ENCODE measurements at regions not wholly inside any gene's neighbourhood (a gene's known extent, or its start where the extent isn't known, plus 50 kb on each side); places are given as distances from the start of the nearest gene placed in this dataset.

- TF ChIP-seq POLR2A (IDR thresholded peaks at IDR 0.05) (no peak), CTCF (IDR thresholded peaks at IDR 0.05 in 4 of 5, conservative IDR thresholded peaks at IDR 0.05 in 1 of 5) (no peak)
- in situ Hi-C loops (cut with MboI; ENCODE audit: low sequenced_read_pairs in 4 of 4) (no loop called here), intact Hi-C loops (cut with DNase I; ENCODE audit: low total_unique reads) (no loop called here)
- no peak for DNase-seq
- Histone ChIP-seq H3K27ac (no peak overlapping the region), H3K4me3 (no peak overlapping the region), H3K27me3 (no peaks in the 10 kb centered on the region), H3K36me3 (no peaks in the 10 kb centered on the region), H3K4me1 (no peaks in the 10 kb centered on the region), H3K9me3 (no peaks in the 10 kb centered on the region)
- no peak for ATAC-seq
Measured at GRCh38 chr7:46170792-46171191, 249.7 kb upstream of the IGFBP3 start.

- Histone ChIP-seq H3K4me1 (no peaks in the 10 kb centered on the region), H3K4me3 (no peak overlapping the region), H3K9me3 (no peaks in the 10 kb centered on the region), H3K27ac (no peak overlapping the region), H3K36me3 (no peaks in the 10 kb centered on the region), H3K27me3 (no peaks in the 10 kb centered on the region)
- in situ Hi-C loops (cut with MboI; ENCODE audit: low sequenced_read_pairs in 4 of 4) (no loop called here), intact Hi-C loops (cut with DNase I; ENCODE audit: low total_unique reads) (no loop called here)
- no peak for DNase-seq
- no peak for TF ChIP-seq POLR2A (IDR thresholded peaks at IDR 0.05)
- no peak for TF ChIP-seq CTCF (IDR thresholded peaks at IDR 0.05 in 4 of 5, conservative IDR thresholded peaks at IDR 0.05 in 1 of 5)
- no peak for ATAC-seq
Measured at GRCh38 chr7:46170021-46170420, 248.9 kb upstream of the IGFBP3 start.

- H3K4me3 ChIP-seq, result no peak overlapping the region
- DNase-seq, result no peak
- in situ Hi-C loops (cut with MboI; ENCODE audit: low sequenced_read_pairs in 4 of 4) (no loop called here), intact Hi-C loops (cut with DNase I; ENCODE audit: low total_unique reads) (no loop called here)
- H3K4me1 ChIP-seq, result no peaks in the 10 kb centered on the region
- H3K27me3 ChIP-seq, result no peaks in the 10 kb centered on the region
- H3K27ac ChIP-seq, result no peak overlapping the region
- H3K36me3 ChIP-seq, result no peaks in the 10 kb centered on the region
- TF ChIP-seq CTCF (IDR thresholded peaks at IDR 0.05 in 4 of 5, conservative IDR thresholded peaks at IDR 0.05 in 1 of 5) (no peak), POLR2A (IDR thresholded peaks at IDR 0.05) (no peak)
- no peak for ATAC-seq
- no peaks in the 10 kb centered on the region for H3K9me3 ChIP-seq
Measured at GRCh38 chr7:46169384-46169755, 248.3 kb upstream of the IGFBP3 start.

GRCh38 chr7:46168671-46169383 lies 247.8 kb upstream of the IGFBP3 start:
- Histone ChIP-seq H3K9me3 (no peaks in the 10 kb centered on the region), H3K4me3 (no peak overlapping the region), H3K36me3 (no peaks in the 10 kb centered on the region), H3K4me1 (no peaks in the 10 kb centered on the region), H3K27ac (no peak overlapping the region), H3K27me3 (no peaks in the 10 kb centered on the region)
- DNase-seq, result no peak
- intact Hi-C loops (cut with DNase I; ENCODE audit: low total_unique reads) (no loop called here), in situ Hi-C loops (cut with MboI; ENCODE audit: low sequenced_read_pairs in 4 of 4) (no loop called here)
- no peak for ATAC-seq
- TF ChIP-seq POLR2A (IDR thresholded peaks at IDR 0.05), result no peak
- no peak for TF ChIP-seq CTCF (IDR thresholded peaks at IDR 0.05 in 4 of 5, conservative IDR thresholded peaks at IDR 0.05 in 1 of 5)

GRCh38 chr7:46168231-46168630 lies 247.2 kb upstream of the IGFBP3 start:
- in situ Hi-C loops (cut with MboI; ENCODE audit: low sequenced_read_pairs in 4 of 4) (no loop called here), intact Hi-C loops (cut with DNase I; ENCODE audit: low total_unique reads) (no loop called here)
- no peak for ATAC-seq
- no peak overlapping the region for H3K4me3 ChIP-seq
- no peaks in the 10 kb centered on the region for H3K9me3 ChIP-seq
- H3K27ac ChIP-seq, result no peak overlapping the region
- no peak for DNase-seq
- no peaks in the 10 kb centered on the region for H3K36me3 ChIP-seq
- no peaks in the 10 kb centered on the region for H3K4me1 ChIP-seq
- TF ChIP-seq POLR2A (IDR thresholded peaks at IDR 0.05) (no peak), CTCF (IDR thresholded peaks at IDR 0.05 in 4 of 5, conservative IDR thresholded peaks at IDR 0.05 in 1 of 5) (no peak)
- H3K27me3 ChIP-seq, result no peaks in the 10 kb centered on the region
